ENCODE measurements at regions not wholly inside any gene's neighbourhood (a gene's known extent, or its start where the extent isn't known, plus 50 kb on each side); places are given as distances from the start of the nearest gene placed in this dataset.

DNA sequence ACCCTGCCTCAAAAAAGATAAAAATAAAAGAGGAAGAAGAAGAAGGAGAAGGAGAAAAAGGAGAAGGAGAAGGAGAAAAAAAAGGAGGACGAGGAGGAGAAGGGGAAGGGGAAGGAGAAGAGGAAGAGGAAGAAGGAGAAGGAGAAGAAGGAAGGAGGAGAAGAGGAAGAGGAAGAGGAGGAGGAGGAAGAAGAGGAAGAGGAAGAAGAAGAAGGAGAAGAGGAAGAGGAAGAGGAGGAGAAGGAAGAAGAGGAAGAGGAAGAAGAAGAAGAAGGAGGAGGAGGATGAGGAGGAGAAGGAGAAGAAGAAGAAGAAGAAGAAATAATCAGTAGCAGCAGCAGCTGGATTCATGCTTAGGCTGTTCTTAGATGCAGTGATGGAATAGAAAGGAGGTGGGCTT is 159.7 kb downstream of the TFCP2L1 start:
- no peak for DNase-seq

- DNase-seq = peak; percentile 71
Measured at GRCh38 chr2:121128741-121129659, 156.0 kb downstream of the TFCP2L1 start.

- DNase-seq = no peak
Measured at GRCh38 chr2:121129692-121130091, 155.3 kb downstream of the TFCP2L1 start.

DNA sequence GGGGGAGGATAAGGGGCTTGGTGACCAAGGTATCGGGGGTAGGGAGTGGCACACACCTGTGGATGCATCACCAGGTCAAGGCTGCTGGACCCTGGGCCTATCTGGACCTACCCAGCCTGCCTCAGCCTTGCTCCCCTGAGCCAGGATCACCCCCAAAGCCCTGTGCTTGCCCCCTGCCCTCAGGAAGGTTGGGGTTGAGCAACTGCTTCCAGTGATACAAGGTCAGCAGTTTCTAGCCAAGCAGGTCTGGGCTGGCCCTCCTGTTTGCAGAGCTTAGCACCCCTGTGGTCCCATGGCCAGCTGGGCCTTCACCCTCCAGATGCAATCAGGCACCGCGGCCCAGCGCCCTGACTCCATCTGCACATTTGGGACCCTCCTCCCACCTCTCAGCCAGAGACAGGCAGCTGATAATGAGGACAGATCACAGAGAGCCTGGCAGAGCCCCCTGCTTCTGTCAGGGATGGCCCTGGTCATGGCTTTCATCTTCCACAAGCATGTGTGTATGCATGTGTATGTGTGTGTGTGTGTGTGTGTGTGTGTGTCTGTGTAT is 154.6 kb downstream of the TFCP2L1 start:
- no peak for DNase-seq

- no peak for DNase-seq
Measured at GRCh38 chr2:121131375-121131774, 153.6 kb downstream of the TFCP2L1 start.

GRCh38 chr2:121132054-121132761 is 152.8 kb downstream of the TFCP2L1 start:
- DNase-seq = no peak

- no peak for DNase-seq
Measured at GRCh38 chr2:121132762-121133107, 152.3 kb downstream of the TFCP2L1 start.

DNA sequence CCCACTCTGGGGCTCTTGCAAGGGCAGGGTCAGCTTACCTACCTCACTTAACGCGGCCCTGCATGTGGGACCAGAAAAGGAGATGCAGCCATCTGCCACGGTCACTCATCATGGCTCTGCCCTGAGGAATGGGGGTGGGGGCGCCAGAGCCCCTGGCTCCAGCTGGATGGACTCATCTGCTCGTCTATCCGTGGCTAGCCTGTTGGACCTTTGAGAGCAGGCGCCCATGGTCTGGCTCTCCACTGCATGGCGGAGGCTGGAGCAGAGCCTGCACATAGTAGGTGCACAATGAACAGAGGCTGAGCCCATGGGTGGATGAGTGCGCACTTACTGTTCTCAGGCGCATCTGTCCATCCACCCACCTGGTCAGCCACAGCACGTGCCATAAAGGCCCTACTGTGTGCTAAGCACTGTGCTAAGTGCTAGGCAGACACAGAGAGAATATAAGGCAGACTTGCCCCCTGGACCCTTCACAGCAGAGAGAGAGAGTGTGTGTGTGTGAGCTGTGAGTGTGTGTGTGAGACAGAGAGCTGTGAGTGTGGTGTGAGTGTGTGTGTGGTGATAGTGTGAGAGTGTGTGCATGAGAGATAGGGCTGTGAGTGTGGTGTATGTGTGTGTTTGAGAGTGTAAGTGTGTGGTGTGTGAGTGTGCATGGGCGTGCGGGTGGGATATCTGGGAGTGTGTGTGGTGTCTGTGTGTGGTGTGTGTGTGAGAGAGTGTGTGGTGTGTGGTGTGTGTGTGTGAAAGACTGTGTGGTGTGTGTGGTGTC is 151.3 kb downstream of the TFCP2L1 start:
- no peak for DNase-seq

DNA sequence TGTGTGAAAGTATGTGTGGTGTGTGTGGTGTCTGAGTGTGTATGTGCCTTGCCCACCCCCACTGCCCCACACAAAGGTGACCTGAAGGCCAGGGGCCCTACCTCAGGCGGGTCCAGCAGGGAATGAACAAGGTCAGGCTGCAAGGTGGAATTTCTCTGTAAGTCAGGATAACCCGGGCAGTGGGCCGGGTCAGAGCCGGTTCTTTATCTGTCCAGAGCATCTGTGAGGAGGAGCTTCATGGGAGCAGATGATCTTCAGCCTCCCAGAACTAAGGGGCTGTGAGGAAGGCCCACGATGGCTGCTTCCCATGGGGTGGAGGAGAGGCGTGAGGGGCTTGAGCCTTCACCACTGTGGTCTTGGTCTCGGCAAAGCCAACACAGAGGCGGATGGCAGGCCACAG is 150.3 kb downstream of the TFCP2L1 start:
- no peak for DNase-seq

- no peak for DNase-seq
Measured at GRCh38 chr2:121135168-121135853, 149.7 kb downstream of the TFCP2L1 start.

- DNase-seq = peak; percentile 32
Measured at GRCh38 chr2:121136323-121136722, 148.7 kb downstream of the TFCP2L1 start.

DNA sequence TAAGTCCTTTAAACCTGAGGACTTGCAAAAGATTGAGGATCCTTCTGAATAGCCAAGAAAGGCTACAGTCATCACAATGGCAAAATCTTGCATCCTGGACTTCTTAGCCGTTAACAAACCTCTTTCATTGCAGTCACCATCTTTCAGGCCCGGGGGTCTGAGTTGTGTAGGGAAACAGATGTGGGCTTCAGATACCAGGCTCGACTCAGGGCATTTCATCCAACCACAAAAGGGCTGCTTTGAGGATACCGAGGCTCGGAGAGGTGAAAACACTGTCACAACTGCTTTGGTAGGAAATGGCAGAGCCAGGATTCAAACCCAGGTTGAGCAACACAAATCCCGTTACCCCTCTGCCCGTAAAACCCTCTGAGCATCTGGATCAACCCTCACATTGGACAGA is 147.4 kb downstream of the TFCP2L1 start:
- no peak for DNase-seq

DNA sequence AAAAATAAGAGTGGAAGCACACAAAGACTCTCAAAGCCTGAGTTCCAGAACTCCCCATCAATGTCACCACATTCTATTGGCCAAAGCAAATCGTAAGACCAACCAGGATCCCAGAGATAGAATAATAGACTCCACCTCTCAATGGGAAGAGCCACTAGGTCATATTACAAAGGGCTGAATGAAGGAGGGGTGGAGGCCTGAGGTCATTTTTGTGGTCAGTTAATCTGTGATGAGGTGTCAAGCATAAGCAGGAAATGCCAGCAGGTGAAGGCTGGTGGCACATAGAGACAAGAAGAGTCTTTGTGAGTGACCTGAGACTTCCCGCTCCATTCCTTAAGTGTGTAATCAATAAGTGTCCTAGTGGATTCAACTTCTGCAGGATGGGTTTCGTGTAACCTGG is 144.3 kb downstream of the TFCP2L1 start:
- no peak for DNase-seq

DNA sequence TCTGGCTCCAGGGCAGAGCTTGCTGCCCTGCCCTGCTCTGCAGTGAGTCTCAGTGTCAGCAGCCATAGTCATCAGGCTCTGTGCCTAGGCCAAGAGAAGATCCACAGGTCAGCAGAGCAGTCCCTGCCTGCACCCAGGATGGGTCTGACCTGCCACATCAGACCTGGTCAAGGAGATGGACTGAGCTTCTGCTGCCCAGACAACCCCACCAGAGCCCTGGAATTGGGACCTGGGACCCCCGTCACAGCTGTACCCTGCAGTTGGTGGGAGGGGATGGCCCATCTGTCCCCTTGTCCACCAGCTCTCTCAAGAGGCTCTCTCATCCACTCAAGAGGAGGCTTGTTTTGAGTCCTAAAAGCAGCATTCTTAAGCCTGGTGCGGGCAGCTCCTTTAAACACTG is 142.6 kb downstream of the TFCP2L1 start:
- no peak for DNase-seq

DNA sequence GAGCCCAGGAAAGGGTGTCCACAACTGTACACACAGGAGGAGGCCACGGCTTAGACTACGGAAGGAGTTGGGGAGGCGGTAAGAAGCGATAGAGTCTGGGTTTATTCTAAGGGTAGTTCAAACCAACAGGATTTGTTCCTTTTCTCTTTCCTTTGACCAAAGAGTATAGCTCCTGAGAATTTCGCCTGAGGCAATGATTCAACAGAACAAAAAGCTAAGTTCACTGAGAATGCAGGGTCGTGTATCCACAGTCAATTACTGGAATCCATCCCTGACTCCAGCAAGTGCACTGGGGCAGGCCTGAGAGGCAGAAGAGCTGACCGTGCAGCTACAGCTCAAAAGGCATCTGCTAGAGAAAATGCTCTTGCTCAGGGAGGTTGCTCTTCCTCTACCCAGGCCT is 140.9 kb downstream of the TFCP2L1 start:
- no peak for DNase-seq

DNA sequence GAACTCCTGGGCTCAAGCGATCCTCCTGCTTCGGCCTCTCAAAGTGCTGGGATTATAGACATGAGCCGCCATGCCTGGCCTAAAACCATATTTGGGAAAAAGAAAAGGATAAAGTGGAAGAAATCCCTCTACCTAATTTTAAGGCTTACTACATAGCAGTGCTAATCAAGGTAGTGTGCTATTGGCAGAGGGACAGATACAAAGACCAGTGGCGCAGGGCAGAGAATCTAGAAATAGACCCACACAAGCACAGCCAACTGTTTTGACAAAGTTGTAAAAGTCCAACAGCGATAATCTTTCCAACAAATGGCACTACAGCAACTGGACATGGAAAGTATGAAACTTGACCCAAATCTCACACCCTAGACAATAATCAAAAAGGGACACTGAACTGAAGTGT is 138.4 kb downstream of the TFCP2L1 start:
- DNase-seq = no peak

- DNase-seq = no peak
Measured at GRCh38 chr2:121147766-121148165, 137.2 kb downstream of the TFCP2L1 start.

DNA sequence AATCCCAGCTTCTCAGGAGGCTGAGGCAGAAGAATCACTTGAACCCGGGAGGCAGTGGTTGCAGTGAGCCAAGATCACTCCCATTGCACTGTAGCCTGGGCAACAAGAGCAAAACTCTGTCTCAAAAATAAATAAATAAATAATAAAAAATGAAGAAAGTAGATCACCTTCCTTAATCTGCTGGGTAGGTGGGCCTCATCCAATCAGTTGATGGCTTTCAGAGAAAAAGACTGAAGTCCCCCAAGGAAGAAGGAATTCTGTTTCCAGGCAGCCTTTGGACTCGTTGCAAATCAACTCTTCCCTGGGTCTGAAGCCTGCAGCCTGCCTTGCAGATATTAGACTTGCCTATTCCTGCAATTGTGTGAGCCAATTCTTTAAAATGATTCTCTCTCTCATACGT is 136.5 kb downstream of the TFCP2L1 start:
- DNase-seq = no peak

DNA sequence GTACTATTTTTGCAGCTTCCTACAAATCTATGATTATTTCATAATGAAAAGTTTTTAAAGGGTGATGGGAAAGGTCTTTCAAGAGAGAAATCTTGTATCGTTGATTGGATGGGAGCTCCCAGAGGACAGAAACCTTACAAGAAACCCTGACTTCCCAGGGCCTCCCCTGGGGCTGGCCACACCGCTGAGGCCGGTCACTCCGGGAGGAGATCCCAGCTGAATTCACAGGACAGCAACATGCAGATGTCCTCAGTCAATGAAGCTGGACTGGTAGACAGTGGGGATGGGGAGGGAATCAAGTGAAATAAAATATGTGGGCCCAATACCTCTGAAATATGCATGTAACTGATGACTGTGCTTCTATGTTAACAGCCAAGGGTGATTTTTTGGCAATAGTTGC is 135.6 kb downstream of the TFCP2L1 start:
- DNase-seq = no peak

DNA sequence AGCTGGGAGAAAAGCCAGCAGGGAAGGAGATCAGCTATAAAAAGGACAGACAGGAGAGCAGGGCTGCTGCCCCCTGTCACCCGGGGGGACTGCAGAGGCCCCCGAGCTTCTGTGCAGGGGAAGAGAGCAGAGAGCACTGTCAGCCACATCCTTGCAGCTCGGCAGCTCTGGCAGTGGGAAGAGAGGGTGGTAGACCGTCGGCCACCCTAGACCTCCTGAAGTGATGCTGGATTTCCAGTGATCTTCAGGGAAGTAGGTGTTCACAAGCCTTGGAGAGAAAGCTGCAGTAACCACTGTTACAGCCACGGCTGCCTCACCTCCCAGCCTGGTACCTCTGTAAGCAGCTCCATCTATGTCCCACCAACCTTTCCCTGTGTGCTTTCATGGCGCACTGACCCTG is 134.9 kb downstream of the TFCP2L1 start:
- no peak for DNase-seq

DNA sequence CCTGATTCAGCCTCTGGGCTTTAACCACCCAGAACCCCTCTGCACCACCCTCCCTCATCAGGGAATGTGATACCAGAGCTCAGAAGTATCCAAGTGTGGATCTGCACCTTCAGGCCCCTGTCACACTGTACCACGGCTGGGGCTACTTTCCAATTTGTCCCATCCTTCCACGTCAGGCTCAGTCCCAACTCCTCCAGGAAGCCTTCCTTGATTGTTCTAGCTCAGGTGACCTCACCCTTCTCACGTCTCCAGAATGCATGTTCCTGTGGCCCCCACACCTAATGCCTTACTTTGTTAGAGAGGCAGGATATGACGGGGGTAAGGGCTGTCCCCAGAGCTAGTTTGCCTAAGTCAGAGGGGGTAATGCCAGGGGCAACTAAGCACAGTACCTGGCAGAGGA is 134.3 kb downstream of the TFCP2L1 start:
- no peak for DNase-seq

DNA sequence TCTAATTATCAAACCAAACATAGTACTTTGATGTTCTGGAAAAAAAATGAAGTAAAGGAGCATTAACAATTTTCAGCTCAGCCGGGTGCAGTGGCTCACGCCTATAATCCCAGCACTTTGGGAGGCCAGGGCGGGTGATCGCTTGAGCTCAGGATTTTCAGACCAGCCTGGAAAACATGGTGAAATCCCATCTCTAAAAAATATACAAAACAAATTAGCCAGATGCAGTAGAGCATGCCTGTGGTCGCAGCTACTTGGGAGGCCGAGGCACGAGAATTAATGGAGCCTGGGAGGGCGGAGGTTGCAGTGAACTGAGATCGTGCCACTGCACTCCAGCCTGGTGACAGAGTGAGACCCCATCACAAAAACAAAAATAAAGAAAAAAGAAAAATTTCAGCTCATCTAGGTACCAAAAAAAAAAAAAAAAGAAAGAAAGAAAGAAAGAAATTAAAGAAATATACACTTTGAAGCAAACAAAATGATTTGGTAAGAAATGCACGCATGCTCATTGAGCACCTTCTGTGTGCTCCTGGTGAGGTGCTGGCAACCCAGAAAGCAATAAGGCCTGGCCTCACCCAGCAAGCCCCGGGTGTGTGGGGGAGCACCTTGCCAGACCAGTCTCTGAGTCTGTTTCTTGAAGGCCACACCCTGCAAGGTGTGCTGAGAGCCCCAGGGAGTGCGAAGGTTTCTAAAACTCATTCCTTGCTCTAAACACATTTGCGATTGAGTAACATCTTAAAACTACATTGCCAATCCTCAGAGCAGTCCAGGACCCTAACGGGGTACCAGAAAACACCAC is 133.5 kb downstream of the TFCP2L1 start:
- no peak for DNase-seq

All from RPMI8226 (cell line).